ENCODE measurements at regions not wholly inside any gene's neighbourhood (a gene's known extent, or its start where the extent isn't known, plus 50 kb on each side); places are given as distances from the start of the nearest gene placed in this dataset.
"Not testable (repeated sequence)": the region's sequence is repeated elsewhere in the genome, so short reads cannot be mapped to it uniquely, and the experiment has no call there.

DNA sequence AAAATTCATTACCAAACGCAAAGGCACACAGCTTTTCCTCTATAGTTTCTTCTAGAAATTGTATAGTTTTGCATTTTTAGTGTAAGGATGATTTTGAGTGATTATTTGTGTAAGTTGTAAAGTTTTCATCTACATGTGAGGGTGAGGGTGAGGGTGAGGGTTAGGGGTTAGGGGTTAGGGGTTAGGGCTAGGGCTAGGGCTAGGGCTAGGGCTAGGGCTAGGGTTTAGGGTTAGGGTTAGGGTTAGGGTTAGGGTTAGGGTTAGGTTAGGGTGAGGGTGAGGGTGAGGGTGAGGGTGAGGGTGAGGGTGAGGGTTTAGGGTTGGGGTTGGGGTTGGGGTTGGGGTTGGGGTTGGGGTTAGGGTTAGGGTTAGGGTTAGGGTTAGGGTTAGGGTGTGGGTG lies 167.6 kb downstream of the METRNL start:
- TF ChIP-seq CTCF, MYC (IDR thresholded peaks at IDR 0.05; ENCODE audit: low read depth, low read length): not testable (repeated sequence)
